ENCODE measurements at regions not wholly inside any gene's neighbourhood (a gene's known extent, or its start where the extent isn't known, plus 50 kb on each side); places are given as distances from the start of the nearest gene placed in this dataset.

DNA sequence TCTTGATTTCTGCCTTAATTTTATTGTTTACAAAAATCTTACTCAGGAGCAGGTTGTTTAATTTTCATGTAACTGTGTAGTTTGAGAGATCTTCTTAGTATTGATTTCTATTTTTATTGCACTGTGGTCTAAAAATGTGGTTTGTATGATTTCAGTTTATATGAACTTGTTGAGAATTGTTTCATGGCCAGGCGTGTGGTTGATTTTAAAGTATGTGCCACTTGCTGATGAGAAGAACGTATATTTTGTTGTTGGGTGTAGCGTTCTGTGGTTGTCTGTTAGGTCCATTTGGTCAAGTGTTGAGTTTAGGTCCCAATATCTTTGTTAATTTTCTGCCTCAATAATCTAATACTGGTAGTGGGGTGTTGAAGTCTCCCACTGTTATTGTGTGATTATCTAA lies 996.8 kb downstream of the PCDH19 start:
- Histone ChIP-seq H3K27ac (no peak overlapping the region), H3K36me3 (no peaks in the 10 kb centered on the region), H3K27me3 (no peaks in the 10 kb centered on the region), H3K4me1 (no peaks in the 10 kb centered on the region), H3K4me3 (no peak overlapping the region), H3K9me3 (no peaks in the 10 kb centered on the region)
- intact Hi-C loops (cut with DNase I) = no loop called here
- TF ChIP-seq, protein P1, sequence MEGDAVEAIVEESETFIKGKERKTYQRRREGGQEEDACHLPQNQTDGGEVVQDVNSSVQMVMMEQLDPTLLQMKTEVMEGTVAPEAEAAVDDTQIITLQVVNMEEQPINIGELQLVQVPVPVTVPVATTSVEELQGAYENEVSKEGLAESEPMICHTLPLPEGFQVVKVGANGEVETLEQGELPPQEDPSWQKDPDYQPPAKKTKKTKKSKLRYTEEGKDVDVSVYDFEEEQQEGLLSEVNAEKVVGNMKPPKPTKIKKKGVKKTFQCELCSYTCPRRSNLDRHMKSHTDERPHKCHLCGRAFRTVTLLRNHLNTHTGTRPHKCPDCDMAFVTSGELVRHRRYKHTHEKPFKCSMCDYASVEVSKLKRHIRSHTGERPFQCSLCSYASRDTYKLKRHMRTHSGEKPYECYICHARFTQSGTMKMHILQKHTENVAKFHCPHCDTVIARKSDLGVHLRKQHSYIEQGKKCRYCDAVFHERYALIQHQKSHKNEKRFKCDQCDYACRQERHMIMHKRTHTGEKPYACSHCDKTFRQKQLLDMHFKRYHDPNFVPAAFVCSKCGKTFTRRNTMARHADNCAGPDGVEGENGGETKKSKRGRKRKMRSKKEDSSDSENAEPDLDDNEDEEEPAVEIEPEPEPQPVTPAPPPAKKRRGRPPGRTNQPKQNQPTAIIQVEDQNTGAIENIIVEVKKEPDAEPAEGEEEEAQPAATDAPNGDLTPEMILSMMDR (IDR thresholded peaks at IDR 0.05) = no peak
- no peak for DNase-seq (ENCODE audit: low spot score in 2 of 2)

DNA sequence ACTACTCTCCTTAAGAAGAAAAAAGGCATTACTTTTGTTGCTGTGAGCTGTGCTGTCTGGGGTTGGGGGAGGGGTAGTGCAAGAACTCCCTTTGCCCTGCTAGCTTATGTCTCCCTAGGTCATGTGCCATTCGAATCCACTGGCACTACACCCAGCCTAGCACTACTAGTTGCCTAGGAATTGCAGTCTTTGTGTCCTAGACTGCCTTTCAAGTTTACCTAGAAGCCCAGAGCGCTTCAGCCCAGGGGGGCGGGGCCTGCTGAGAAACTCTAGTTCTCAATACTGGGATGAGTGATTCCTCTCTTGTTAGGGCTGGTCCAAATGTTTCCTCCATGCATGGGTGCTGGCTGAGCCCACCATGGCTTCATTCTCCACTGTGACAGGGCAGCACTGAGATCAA lies 1011.5 kb downstream of the PCDH19 start:
- no peak overlapping the region for H3K27ac ChIP-seq
- H3K9me3 ChIP-seq = no peaks in the 10 kb centered on the region
- no peak for DNase-seq (ENCODE audit: low spot score in 2 of 2)
- no peaks in the 10 kb centered on the region for H3K27me3 ChIP-seq
- intact Hi-C loops (cut with DNase I) = no loop called here
- H3K4me3 ChIP-seq = no peak overlapping the region
- TF ChIP-seq, protein P1 (IDR thresholded peaks at IDR 0.05) = no peak
- H3K4me1 ChIP-seq = no peaks in the 10 kb centered on the region
- H3K36me3 ChIP-seq = no peaks in the 10 kb centered on the region

DNA sequence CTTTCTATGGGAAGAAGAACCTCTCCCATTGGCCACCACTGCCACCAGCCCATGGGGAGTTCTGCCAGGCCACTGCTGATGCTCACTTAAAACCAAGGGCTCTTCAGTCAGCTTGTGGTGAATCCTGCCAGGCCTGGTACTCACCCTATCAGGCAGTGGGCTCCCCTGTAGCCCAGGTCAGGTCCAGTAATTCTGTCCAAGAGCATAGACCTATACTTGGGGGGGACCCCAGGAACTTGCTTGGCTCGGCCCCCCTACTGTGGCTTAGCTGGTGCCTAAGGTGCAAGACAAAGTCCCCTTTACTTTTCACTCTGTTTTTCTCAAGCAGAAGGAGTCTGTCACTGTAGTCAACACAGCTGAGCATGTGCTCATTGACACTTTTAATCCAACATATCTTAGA lies 1012.2 kb downstream of the PCDH19 start:
- H3K4me1 ChIP-seq = no peaks in the 10 kb centered on the region
- intact Hi-C loops (cut with DNase I) = no loop called here
- H3K4me3 ChIP-seq = no peak overlapping the region
- H3K36me3 ChIP-seq = no peaks in the 10 kb centered on the region
- no peaks in the 10 kb centered on the region for H3K27me3 ChIP-seq
- H3K9me3 ChIP-seq = no peaks in the 10 kb centered on the region
- TF ChIP-seq, protein P1 (IDR thresholded peaks at IDR 0.05) = no peak
- H3K27ac ChIP-seq = no peak overlapping the region
- no peak for DNase-seq (ENCODE audit: low spot score in 2 of 2)

DNA sequence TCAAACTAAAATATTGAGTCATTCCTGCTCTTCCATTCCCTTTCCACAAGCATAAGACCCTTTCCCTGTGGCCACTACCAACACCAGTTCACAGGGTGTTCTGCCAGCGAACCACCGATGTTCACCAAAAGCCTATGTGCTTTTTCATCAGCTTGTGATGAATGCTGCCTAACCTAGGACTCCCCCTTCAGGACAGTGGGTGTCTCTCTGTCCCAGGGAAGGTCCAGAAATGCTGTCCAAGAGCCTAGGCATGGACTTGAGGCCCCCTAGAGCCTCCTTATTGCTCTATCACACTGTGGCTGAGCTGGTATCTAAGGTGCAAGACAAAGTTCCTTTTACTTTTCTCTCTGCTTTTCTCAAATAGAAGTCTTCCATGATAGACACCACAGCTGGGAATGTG lies 1015.6 kb downstream of the PCDH19 start:
- no peaks in the 10 kb centered on the region for H3K36me3 ChIP-seq
- intact Hi-C loops (cut with DNase I) = no loop called here
- DNase-seq (ENCODE audit: low spot score in 2 of 2) = no peak
- H3K27me3 ChIP-seq = no peaks in the 10 kb centered on the region
- H3K9me3 ChIP-seq = no peaks in the 10 kb centered on the region
- H3K27ac ChIP-seq = no peak overlapping the region
- no peak overlapping the region for H3K4me3 ChIP-seq
- no peaks in the 10 kb centered on the region for H3K4me1 ChIP-seq
- TF ChIP-seq, protein P1 (IDR thresholded peaks at IDR 0.05) = no peak

DNA sequence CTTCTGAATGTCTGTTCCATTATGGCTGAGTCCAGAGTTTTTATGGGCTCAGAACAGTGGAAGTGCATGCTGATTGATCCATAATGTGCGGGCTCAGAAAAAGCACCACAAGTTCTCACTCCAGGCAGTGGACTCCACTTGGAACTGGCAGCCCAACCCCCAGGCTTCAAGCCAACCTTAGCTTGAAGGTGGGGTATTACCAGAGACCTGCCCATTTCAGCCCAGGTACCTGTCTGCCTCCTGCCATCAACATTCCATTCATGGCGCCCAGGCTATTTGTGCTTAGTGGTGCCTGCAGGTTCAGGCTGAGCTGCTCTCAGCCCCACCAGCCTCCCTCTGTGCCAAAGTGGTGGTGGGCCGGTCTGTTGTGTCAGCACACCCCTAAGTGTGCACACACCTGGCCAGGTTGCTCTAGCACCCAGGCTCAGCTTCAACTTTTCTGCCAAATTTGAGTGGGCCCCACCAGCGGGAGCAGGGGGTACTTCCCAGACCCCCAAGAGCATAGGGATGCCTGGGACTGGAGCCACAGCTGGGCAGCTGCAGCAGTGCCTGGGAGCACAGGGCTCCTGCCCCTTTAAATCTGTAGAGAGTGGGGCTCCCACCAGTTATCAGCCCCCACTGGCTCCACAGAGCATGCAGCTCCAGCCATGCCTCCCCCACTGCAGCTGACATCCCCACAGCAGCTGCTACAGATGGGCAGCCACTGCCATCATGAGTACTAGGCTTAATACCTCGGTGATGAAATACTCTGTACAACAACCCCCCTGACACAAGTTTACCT lies 1025.3 kb downstream of the PCDH19 start:
- Histone ChIP-seq H3K4me1 (no peaks in the 10 kb centered on the region), H3K27ac (no peak overlapping the region), H3K36me3 (no peaks in the 10 kb centered on the region), H3K27me3 (no peaks in the 10 kb centered on the region), H3K9me3 (no peaks in the 10 kb centered on the region), H3K4me3 (no peak overlapping the region)
- no peak for DNase-seq (ENCODE audit: low spot score in 2 of 2)
- intact Hi-C loops (cut with DNase I) = no loop called here
- TF ChIP-seq, protein P1 (IDR thresholded peaks at IDR 0.05) = no peak

DNA sequence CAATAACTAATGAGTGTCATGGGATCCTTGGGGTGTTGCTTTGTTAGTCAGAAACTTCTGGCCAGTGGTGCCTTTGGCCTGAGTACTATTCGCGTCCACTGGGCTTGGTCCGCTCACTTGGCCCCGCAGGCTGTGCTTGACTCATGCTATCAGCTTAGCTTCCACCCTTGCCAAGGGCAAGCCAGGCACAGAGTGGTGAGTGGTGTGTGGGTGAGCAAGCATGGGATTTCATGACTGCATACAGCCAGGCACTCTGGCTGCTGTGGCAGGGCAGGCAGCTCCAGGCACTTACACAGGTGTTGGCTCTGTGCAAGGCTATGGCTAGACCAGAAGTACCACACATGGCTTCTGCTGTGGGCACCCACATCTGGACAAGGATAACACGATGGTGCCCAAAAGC lies 1026.3 kb downstream of the PCDH19 start:
- Histone ChIP-seq H3K4me3 (no peak overlapping the region), H3K27ac (no peak overlapping the region), H3K36me3 (no peaks in the 10 kb centered on the region), H3K4me1 (no peaks in the 10 kb centered on the region), H3K9me3 (no peaks in the 10 kb centered on the region), H3K27me3 (no peaks in the 10 kb centered on the region)
- intact Hi-C loops (cut with DNase I) = no loop called here
- no peak for DNase-seq (ENCODE audit: low spot score in 2 of 2)
- TF ChIP-seq, protein P1 (IDR thresholded peaks at IDR 0.05) = no peak

Measured in ascending aorta (tissue), 2 donors.